Right atrium auricular region (tissue), 2 donors: ENCODE measurements at regions not wholly inside any gene's neighbourhood (a gene's known extent, or its start where the extent isn't known, plus 50 kb on each side); places are given as distances from the start of the nearest gene placed in this dataset.

Source experiments
- DNase-seq: peaks from one replicate; pipeline ENCODE4 v3.0.0-alpha.2; 2019; ENCODE audit warnings: low spot score
- H3K27ac ChIP-seq, 2 donors: fragments of 200-600 bp; sonication (generic); 1 replicate in 1 of 2; 2 replicates in 1 of 2; pipeline ENCODE4 v1.5.1; 2016 to 2019
- H3K27me3 ChIP-seq, 2 donors: fragments of 200-600 bp; sonication (generic); one replicate each; pipeline versions ENCODE4 v1.5.1 to v1.6.0; 2017 to 2019
- H3K36me3 ChIP-seq: fragments of 200-600 bp; sonication (generic); one replicate; pipeline ENCODE4 v1.5.1; 2016
- H3K4me1 ChIP-seq, 2 donors: fragments of 200-600 bp; sonication (generic); one replicate each; pipeline versions ENCODE4 v1.5.1 to v1.6.0; 2017 to 2019
- H3K4me3 ChIP-seq, 2 donors: fragments of 200-600 bp; sonication (generic); 1 replicate in 1 of 2; 2 replicates in 1 of 2; pipeline ENCODE4 v1.5.1; 2017 to 2019; ENCODE audit warnings: mild to moderate bottlenecking in 1 of 2, moderate library complexity in 1 of 2
- H3K9me3 ChIP-seq, 2 donors: fragments of 200-600 bp; sonication (generic); one replicate each; pipeline ENCODE4 v1.5.1; 2019
- TF ChIP-seq, protein P1 (sequence below), 2 donors: fragments of 200-600 bp; sonication (generic); IDR thresholded peaks; one replicate each; pipeline ENCODE4 v1.5.1; 2019; ENCODE audit warnings: antibody characterized with exemption in 2 of 2

- Histone ChIP-seq H3K4me1 (peaks cover 0 to 13% of the 10 kb centered on the region in 2 donors), H3K4me3 (no peak overlapping the region), H3K9me3 (no peaks in the 10 kb centered on the region), H3K27ac (no peak overlapping the region), H3K36me3 (no peaks in the 10 kb centered on the region), H3K27me3 (peaks cover 7 to 14% of the 10 kb centered on the region in 2 donors)
- DNase-seq = no peak
- TF ChIP-seq, protein P1, sequence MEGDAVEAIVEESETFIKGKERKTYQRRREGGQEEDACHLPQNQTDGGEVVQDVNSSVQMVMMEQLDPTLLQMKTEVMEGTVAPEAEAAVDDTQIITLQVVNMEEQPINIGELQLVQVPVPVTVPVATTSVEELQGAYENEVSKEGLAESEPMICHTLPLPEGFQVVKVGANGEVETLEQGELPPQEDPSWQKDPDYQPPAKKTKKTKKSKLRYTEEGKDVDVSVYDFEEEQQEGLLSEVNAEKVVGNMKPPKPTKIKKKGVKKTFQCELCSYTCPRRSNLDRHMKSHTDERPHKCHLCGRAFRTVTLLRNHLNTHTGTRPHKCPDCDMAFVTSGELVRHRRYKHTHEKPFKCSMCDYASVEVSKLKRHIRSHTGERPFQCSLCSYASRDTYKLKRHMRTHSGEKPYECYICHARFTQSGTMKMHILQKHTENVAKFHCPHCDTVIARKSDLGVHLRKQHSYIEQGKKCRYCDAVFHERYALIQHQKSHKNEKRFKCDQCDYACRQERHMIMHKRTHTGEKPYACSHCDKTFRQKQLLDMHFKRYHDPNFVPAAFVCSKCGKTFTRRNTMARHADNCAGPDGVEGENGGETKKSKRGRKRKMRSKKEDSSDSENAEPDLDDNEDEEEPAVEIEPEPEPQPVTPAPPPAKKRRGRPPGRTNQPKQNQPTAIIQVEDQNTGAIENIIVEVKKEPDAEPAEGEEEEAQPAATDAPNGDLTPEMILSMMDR (IDR thresholded peaks at IDR 0.05) = no peak
Observed at GRCh38 chr7:22551768-22552513, 52.0 kb upstream of the STEAP1B start.

DNA sequence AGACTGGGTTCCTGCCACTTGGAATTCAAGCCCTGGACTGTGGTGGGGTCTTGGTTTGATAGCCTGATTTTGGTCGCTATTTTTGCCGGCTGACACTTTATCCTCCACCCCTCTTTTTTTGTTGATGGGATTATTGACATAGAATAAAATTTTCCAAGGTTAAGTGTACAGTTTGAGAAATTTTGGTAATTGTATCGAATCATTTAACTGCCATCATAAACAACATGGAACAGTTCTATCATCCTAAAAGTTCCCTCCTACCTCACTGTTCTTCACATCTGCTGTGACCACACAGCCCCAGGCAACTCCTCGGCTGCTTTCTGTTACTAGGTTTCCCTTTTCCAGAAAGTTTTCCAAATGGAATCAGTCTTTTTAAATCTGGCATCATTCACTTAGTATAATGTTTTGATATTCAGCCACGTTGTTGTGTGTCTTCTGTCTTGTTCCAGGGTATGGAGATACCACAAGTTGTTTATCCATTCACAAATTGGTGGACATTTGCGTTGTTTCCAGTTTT is 50.6 kb upstream of the STEAP1B start:
- TF ChIP-seq, protein P1 (IDR thresholded peaks at IDR 0.05) = no peak
- peaks cover 10 to 14% of the 10 kb centered on the region in 2 donors for H3K27me3 ChIP-seq
- no peak overlapping the region for H3K27ac ChIP-seq
- H3K4me3 ChIP-seq = peak overlapping the region in 1 of 2 donors; percentile 41
- DNase-seq = no peak
- peaks cover 0 to 13% of the 10 kb centered on the region in 2 donors for H3K4me1 ChIP-seq
- no peaks in the 10 kb centered on the region for H3K9me3 ChIP-seq
- no peaks in the 10 kb centered on the region for H3K36me3 ChIP-seq

- no peak for DNase-seq
- TF ChIP-seq, protein P1 (IDR thresholded peaks at IDR 0.05) = peak in 1 of 2 donors; percentile 87
- peaks cover 10 to 14% of the 10 kb centered on the region in 2 donors for H3K27me3 ChIP-seq
Observed at GRCh38 chr7:22549667-22550513, 49.9 kb upstream of the STEAP1B start.

More at GRCh38 chr7:22549667-22550513, 49.9 kb upstream of the STEAP1B start:
- H3K4me3 ChIP-seq = peak overlapping the region in 1 of 2 donors; percentile 41
- peaks cover 0 to 13% of the 10 kb centered on the region in 2 donors for H3K4me1 ChIP-seq
- H3K36me3 ChIP-seq = no peaks in the 10 kb centered on the region
- H3K9me3 ChIP-seq = no peaks in the 10 kb centered on the region
- no peak overlapping the region for H3K27ac ChIP-seq
